ENCODE measurements at regions not wholly inside any gene's neighbourhood (a gene's known extent, or its start where the extent isn't known, plus 50 kb on each side); places are given as distances from the start of the nearest gene placed in this dataset.
"Not testable (repeated sequence)": the region's sequence is repeated elsewhere in the genome, so short reads cannot be mapped to it uniquely, and the experiment has no call there.

- DNase-seq: no peak
Measured at GRCh38 chr1:101121975-101122374, 96.4 kb upstream of the DPH5 start.

- no peak for DNase-seq
Measured at GRCh38 chr1:101121504-101121903, 95.9 kb upstream of the DPH5 start.

GRCh38 chr1:101120868-101121267, 95.3 kb upstream of the DPH5 start:
- DNase-seq: no peak

GRCh38 chr1:101119289-101119688, 93.7 kb upstream of the DPH5 start:
- no peak for DNase-seq

- DNase-seq: no peak
Measured at GRCh38 chr1:101116006-101116405, 90.4 kb upstream of the DPH5 start.

- no peak for DNase-seq
Measured at GRCh38 chr1:101115112-101115511, 89.5 kb upstream of the DPH5 start.

- not testable (repeated sequence) for DNase-seq
Measured at GRCh38 chr1:101114128-101114527, 88.5 kb upstream of the DPH5 start.

GRCh38 chr1:101112051-101112780, 86.6 kb upstream of the DPH5 start:
- peak; percentile 61 for DNase-seq

GRCh38 chr1:101111461-101111860, 85.9 kb upstream of the DPH5 start:
- no peak for DNase-seq

- DNase-seq: no peak
Measured at GRCh38 chr1:101109791-101110190, 84.2 kb upstream of the DPH5 start.

- peak; percentile 19 for DNase-seq
Measured at GRCh38 chr1:101108111-101108500, 82.5 kb upstream of the DPH5 start.

- DNase-seq: no peak
Measured at GRCh38 chr1:101107496-101108110, 82.0 kb upstream of the DPH5 start.

GRCh38 chr1:101105877-101106276, 80.3 kb upstream of the DPH5 start:
- no peak for DNase-seq

- no peak for DNase-seq
Measured at GRCh38 chr1:101102426-101103156, 77.0 kb upstream of the DPH5 start.

- DNase-seq: no peak
Measured at GRCh38 chr1:101101360-101101759, 75.8 kb upstream of the DPH5 start.

- DNase-seq: no peak
Measured at GRCh38 chr1:101100674-101101073, 75.1 kb upstream of the DPH5 start.

- no peak for DNase-seq
Measured at GRCh38 chr1:101098907-101099306, 73.3 kb upstream of the DPH5 start.

GRCh38 chr1:101098327-101098726, 72.7 kb upstream of the DPH5 start:
- DNase-seq: no peak

GRCh38 chr1:101089613-101090338, 64.2 kb upstream of the DPH5 start:
- no peak for DNase-seq

- no peak for DNase-seq
Measured at GRCh38 chr1:101088431-101088830, 62.8 kb upstream of the DPH5 start.

- DNase-seq: no peak
Measured at GRCh38 chr1:101086783-101087182, 61.2 kb upstream of the DPH5 start.

GRCh38 chr1:101081496-101082488, 56.2 kb upstream of the DPH5 start:
- peak; percentile 18 for DNase-seq
